ENCODE measurements at regions not wholly inside any gene's neighbourhood (a gene's known extent, or its start where the extent isn't known, plus 50 kb on each side); places are given as distances from the start of the nearest gene placed in this dataset.
"Not testable (repeated sequence)": the region's sequence is repeated elsewhere in the genome, so short reads cannot be mapped to it uniquely, and the experiment has no call there.

DNA sequence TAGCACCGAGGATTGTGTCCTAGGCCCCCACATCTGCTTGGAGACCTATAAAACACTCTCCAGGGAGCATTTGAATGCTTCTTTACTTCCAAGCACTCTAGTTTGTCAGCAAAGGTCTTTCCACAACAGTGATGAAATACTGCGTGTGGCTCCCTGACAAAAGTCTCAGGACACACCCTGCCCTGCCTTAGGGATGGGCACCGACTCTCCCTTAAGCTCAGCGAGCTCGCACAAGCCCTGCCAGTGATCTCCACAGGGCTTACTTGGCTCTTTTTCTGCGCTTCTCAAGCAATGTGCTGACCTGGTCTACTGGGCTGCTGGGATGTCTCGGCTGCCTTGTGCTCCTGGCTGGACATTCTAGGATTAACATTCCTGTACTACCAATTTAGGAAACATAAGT lies 84.3 kb upstream of the MPP7 start:
- ATAC-seq: no peak
- DNase-seq (ENCODE audit: low spot score): no peak

DNA sequence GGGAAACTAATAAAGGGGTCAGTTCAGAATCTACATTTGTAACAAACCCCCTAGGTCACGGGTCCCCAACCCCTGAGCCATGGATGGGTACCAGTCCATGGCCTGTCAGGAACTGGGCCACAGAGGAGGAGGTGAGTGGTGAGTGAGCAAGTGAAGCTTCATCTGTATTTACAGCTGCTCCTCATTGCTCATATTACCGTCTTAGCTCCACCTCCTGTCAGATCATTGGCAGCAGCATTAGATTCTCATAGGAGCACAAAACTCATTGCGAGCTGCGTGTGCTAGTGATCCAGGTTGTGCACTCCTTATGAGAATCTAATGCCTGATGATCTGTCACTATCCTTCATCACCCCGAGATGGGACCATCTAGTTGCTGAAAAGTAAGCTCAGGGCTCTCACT lies 88.4 kb upstream of the MPP7 start:
- no peak for ATAC-seq
- no peak for DNase-seq (ENCODE audit: low spot score)

DNA sequence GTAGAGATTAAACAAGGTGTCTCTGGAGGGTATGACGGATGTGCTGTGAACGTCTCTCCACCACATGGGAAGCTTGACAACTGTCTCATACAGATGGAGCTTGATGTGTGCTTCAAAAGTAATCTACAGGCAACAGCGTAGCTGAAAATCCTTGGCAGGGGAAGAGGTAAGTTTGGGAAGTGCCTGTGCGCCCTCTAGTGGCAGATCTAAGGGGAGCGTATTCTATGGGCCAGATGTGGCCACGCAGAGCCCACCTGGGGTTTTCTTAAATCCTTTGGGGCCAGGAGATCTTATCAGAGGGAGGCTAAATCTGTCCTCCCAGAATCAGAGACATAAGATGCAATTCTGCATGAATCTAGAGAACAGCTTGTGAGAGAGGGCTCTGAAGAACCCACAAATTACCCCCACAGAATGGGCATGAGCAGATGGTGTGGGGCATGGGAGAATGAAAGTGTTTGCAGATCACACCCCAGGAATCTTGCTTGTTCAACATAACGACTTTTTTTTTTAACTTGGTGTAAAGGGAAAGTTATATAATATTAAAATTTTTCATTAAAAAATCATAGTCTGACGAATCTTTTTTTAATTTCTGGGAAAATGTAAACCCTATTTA lies 91.2 kb upstream of the MPP7 start:
- DNase-seq (ENCODE audit: low spot score): peak; percentile 63
- ATAC-seq: peak; percentile 99

DNA sequence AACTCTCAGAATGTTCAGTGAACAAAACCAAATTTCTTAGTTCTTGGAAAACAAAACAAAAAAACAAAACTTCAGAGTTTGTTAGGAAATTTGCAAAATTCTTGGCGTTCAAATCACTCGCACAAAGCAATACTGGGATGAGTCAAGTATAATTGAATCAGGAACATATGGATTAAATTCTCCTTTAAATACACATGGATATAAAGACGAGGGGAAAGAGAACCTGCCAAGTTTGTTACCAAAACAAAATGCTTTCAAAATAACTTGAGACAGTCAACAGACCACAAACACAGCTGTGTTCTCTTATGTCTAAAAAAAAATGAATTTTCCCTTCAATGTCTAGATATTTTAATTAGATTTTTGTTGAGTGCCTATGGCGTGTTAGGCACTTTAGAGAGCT lies 93.5 kb upstream of the MPP7 start:
- DNase-seq (ENCODE audit: low spot score) (no peak), ATAC-seq (no peak)

DNA sequence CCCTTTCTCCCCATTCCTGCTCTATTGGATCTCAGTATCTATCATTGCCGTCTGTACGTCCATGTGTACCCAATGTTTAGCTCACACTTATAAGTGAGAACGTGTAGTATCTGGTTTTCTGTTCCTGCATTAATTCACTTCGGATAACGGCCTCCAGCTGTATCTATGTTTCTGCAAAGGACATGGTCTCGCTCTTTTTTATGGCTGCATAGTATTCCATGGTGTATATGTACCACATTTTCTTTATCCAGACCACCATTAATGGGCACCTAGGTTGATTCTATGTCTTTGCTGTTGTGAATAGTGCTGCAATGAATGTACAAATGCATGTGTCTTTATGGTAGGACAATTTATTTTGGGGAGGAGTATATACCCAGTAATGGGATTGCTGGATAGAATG lies 94.4 kb upstream of the MPP7 start:
- ATAC-seq (no peak), DNase-seq (ENCODE audit: low spot score) (no peak)

DNA sequence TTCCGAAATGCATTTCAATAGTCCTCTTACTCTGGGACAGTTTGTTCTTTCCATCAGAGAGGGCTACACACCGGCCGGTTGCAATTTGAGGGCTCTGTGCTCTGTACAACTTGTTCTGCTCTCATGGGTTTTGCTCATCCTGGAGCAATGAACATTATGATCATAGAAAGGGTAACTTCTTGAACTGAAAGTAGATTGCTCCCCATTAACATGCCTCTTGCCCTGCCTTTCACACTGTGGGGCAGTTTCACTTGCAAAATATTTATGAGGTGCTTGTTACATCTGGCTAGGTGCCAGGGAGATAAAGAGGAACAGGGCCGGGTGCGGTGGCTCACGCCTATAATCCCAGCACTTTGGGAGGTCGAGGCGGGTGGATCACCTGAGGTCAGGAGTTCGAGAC lies 97.3 kb upstream of the MPP7 start:
- ATAC-seq: peak; percentile 18
- no peak for DNase-seq (ENCODE audit: low spot score)

DNA sequence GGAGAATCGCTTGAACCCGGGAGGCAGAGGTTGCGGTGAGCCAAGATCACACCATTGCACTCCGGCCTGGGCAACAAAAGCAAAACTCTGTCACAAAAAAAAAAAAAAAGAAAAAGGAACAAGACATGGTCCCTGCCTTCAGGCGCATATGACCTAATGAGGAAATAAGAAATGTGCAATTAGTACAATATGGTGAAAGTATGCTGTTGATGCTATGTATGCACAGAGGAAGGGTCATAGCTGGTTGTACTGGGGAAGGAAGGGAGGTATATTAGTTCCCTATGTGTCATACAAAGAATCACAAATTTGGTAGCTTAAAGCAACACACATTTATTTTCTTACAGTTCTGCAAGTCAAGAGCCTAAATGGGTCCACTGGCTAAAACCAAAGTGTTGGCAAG lies 97.8 kb upstream of the MPP7 start:
- peak; percentile 36 for ATAC-seq
- DNase-seq (ENCODE audit: low spot score): no peak

DNA sequence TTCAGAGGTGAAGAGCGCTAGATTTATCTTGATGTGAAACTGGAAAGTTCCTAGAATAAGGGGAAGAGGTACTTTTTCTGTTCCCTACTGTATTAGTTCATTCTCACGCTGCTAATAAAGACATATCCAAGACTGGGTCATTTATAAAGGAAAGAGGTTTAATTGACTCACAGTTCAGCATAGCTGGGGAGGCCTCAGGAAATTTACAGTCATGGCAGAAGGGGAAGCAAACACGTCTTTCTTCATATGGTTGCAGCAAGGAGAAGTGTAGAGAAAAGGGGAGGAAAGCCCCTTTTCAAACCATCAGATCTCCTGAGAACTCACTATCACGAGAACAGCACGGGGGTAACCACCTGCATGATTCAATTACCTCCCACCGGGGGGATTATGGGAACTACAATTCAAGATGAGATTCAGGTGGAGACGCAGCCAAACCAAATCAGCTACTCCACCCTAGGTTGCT lies 99.8 kb upstream of the MPP7 start:
- not testable (repeated sequence) for DNase-seq (ENCODE audit: low spot score); ATAC-seq

DNA sequence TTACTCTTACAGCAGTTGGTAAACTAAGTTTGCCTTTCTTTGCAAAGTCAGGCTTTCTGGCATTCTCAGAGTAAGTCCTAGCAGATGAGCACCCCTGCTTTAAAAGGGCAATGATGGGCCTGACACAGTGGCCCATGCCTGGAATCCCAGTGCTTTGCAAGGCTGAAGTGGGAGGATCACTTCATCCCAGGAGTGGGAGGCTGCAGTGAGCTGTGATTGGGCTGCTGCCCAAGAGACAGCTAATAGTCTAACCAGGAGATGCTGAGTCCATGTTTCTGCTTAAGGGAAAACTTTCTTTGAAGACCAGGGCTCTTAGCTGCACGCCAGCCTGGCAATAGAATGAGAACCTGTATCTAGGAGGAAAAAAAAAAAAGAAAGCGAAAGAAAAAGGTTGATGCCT lies 100.2 kb upstream of the MPP7 start:
- DNase-seq (ENCODE audit: low spot score) (no peak), ATAC-seq (no peak)

DNA sequence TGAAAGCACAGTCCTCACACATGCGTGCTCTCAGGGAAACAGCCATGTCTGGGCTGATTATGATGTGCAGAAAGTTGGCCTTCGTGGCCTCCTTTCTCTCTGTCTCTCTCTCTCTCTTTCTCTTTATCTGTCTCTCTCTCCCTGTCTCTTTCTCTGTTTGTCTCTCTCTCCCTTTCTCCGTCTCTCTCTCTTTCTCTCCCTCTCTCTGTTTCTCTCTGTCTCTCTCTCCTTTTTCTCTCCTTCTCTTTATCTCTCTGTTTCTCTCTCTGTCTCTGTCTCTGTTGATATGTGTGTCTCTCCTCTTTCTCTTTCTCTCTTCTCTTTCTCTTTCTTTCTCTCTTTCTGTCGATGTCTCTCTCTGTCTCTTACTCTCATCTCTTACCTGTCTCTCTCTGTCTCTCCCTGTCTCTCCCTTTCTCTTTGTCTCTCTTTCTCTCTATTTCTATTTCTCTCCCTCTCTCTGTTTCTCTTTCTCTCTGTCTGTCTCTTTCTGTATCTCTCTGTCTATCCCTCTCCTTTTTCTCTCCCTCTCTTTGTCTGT lies 105.4 kb upstream of the MPP7 start:
- no peak for DNase-seq (ENCODE audit: low spot score)

DNA sequence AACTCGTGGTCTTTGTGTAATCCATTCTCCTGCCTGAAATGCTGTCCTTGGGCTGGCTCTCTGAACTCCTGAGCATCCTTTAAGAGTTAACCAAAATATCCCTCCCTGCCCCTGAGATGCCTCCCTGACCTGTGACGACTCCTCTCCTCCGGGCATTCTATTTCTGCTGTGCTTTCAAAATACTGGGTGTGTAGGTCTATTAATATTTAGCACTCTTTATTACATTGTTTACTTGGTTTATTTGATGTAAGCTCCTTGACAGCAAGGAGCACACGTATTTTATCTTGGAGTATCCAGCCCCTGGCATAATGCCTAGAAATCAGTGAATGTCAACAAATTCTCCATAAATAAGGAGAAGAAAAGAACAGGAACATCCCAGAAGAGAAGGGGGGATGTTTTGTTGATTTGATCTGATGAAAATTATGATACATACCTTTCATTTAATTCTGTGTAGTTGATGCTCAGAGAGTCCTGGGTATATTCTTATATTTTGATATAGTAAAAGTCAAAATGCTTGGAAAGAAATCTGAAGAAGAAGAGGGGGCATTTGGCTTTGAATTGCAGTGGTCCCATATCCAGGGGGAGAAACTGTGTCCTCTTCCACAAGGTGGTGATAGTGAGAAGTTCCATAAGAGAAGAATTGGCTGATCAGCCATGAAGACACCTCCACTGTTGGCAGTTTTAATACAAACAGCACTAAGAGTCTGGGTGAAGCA lies 107.7 kb upstream of the MPP7 start:
- ATAC-seq: no peak

More for the DNA sequence above, 105.4 kb upstream of the MPP7 start:
- ATAC-seq: no peak

DNA sequence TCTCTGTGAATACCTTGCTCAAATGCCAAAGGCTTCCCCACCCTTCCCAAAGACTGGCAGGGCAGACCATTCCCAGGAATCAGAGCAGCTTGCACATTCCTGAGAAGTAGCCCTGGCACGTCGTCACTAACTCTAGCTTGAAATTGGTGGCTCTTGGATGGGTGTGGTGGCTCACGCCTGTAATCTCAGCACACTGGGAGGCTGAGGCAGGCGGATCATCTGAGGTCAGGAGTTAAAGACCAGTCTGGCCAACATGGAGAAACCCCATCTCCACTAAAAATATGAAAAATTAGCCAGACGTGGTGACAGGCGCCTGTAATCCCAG lies 108.2 kb upstream of the MPP7 start:
- no peak for ATAC-seq
- no peak for DNase-seq (ENCODE audit: low spot score)

More for the DNA sequence above, 107.7 kb upstream of the MPP7 start:
- DNase-seq (ENCODE audit: low spot score): no peak

DNA sequence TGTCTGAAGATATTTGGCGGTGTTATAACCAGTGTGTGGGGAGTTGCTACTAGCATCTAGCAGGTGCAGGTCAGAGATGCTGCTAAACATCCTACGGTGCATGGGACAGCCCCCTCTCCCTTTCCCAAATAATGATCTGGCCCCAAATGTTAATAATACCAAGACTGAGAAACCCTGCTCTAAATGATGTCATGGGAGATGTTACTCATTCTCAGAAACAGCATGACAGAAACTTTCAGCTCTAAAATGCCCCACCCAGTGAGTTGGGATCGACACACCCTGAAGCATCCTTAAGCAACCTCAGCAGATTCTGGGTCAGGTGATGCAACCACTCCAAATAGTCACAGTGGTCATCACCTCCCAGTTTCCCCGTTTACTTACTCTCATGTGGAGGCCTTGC lies 108.8 kb upstream of the MPP7 start:
- ATAC-seq: no peak
- no peak for DNase-seq (ENCODE audit: low spot score)

DNA sequence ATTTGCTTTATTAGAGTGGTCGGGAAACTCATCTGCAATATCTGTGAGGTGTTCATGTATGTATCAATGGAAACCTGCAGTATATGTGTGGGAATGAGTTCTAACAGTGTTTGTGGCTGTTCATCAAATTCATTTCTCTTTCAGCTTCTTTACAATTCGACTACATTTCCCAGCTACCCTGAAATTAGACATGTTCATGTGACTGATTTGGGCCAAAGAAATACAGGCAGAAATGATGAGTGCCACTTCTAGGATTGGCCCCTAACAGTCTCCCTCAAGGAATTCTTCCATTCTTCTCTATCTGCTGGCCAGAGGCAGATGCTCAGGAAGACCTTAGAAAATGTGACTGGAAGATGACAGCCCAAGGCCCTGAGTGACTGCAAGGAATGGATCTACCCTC lies 114.8 kb upstream of the WAC start:
- no peak for ATAC-seq
- DNase-seq (ENCODE audit: low spot score): no peak

DNA sequence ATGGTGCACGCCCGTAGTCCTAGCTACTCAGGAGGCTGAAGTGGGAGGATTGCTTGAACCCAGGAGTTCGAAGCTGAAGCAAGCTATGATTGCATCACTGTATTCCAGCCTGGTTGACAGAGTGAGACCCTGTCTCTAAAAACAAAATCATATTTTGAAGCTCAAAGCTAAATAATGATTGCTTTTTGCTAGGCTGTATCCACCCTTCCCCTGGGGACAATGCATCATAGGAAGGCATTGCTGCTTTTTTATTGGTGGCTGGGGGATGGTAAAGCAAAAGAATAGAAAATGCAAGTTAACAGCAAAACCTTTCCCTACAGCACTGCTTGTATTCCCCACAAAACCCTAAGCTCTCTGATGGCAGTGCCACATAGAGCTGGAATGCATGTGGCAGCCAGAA lies 107.5 kb upstream of the WAC start:
- ATAC-seq (no peak), DNase-seq (ENCODE audit: low spot score) (no peak)

DNA sequence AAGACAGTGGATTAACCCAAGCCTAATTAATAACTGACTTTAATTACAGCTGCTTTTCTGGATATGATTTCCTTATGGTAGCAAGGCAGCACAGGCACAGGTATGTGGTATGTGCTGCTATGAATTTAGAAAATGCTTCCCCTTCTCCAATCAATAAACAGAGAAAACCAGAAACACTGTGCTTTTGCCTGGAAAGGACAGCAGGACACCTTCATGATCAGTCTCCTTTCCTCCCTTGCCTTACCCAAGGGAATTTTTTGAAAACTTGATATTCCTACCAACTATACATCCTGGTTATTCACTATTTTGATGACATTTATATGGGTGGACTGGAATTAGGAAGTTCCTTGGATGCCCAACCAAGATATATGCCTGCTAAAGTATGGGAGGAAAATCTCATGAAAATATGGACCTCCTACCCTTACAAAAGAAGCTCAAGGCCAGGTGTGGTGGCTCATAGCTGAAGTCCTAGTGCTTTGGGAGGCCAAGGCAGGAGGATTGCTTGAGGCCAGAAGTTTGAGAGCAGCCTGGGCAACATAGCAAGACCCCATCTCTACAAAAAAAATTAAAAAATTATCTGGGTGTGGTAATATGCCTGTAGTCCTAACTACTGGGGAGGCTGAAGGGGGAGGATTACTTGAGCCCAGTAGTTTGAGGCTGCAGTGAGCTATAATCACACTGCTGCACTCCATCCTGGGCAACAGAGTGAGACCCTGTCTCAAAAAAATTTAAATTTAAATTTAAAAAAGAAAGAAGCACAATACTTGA lies 106.3 kb upstream of the WAC start:
- ATAC-seq (no peak), DNase-seq (ENCODE audit: low spot score) (no peak)

DNA sequence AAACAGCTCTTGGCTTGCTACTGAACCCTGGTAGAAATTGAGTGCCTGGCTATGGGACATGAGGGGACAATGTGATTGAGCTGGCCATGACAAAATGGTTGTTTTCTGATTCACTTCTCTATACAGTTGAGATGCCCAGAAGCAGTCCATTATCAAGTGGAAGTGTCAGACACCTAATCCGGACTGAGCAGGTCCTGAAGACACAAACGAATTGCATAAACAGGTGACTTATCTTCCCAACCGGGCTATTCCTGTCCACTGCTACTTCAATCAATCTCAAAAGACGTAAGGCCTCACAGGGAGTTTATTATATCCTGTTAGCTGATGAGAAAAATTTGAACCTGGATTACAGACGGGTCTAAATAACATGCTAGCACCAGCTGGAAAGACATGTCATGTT lies 105.5 kb upstream of the WAC start:
- no peak for ATAC-seq
- no peak for DNase-seq (ENCODE audit: low spot score)

DNA sequence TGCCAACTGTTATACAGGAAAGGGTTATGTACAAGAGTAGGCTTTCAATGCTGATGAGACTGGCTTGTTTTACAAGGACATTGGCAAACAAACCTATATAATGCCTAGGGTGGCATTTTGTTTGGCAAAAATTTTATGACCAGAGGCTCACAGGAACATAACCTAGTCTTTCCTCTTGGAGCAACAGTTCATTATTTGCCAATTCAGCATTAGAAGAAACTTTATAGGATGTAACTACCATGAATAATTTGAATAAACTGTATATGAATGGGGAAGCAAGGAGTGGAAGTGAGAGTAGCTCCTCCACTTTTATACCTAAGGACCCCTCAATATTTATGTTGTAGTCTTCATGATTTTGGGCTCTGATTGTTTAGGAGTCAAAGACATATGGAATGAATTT lies 103.9 kb upstream of the WAC start:
- DNase-seq (ENCODE audit: low spot score) (no peak), ATAC-seq (no peak)

DNA sequence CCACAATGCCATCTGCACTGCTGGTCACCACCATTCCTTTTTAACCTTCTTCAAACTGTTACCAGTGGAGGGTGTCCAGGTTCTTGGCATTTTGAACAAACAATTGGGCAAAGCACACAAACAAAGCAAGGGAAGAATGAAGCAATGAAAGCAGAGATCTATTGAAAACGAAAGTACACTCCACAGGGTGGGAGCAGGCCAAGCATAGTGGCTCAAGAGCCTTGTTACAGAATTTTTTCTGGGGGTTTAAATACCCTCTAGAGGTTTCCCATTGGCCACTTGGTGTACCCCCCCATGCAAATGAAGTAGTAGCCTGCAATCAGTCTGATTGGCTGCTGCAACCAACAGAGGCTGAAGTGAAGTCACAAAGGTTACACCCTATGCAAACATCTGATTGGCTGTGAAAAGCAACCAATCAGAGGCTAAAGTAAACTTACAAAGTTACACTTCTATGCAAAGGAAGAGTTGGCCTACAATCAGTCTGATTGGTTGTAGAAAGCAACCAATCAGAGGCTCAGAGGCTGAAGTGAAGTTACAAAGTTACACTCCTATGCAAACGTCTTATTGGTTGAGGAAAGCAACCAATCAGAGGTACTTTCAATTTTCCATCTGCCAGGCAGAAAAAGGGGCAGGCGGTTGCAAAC lies 103.2 kb upstream of the WAC start:
- ATAC-seq: no peak

DNA sequence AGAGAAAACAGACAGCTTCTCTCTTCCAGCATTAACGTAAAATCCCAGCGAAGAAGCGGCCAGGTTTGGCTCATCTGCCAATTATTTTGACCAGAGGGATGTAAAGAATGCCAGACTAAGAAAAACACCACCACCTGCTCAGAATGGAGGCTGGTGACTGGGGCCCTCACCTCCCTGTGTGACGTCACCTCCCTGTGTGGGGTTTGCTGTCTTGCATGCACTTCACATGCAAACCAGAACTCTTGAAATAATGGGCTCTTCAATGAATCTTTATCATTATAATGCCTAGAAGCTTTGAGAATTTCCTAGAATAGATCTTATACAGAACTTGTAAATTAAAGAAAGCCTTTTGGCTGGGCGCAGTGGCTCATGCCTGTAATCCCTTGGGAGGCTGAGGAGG lies 101.8 kb upstream of the WAC start:
- no peak for DNase-seq (ENCODE audit: low spot score)
- no peak for ATAC-seq

More for the DNA sequence above, 103.2 kb upstream of the WAC start:
- no peak for DNase-seq (ENCODE audit: low spot score)

DNA sequence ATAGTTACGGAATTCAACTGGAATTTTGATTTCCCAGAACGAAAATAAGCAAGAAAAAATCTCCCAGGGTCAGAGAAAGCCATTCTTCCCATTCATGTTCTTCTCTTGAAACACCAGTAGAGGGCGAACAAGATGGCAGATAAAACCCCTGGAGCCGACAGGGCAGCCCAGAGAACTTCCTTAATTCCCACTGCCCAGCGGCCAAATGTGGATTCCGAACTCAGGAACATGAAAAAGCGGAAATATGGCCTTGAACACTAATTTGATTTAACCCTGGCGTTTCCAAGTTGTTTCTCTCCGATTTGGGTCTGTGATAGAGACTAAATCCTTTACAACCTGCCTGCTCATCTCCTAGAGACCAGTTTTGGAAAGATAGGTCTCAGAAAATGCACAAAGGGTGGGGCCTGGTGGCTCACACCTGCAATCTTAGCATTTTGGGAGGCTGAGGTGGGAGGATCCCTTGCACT lies 100.7 kb upstream of the WAC start:
- DNase-seq (ENCODE audit: low spot score): peak; percentile 58

More for the DNA sequence above, 100.7 kb upstream of the WAC start:
- peak; percentile 99 for ATAC-seq
